ENCODE measurements at regions not wholly inside any gene's neighbourhood (a gene's known extent, or its start where the extent isn't known, plus 50 kb on each side); places are given as distances from the start of the nearest gene placed in this dataset.

DNA sequence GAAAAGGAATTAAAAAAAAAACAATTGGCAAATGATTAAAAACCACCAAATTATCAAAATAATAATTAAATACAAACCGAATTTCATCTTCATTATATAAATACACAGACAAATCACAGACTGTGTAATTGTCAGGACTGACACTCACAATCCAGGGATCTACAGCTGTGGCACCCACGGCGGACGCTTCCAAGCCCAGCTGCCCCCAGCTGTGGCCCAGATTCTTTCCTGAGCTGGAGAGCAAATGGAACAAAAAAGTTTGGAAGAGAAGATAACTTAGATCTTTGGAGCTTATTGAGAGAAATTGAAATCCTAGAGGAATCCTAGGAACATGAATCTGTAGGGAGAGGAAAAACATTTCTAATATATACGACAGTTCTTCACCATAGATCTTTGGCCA, 316.1 kb downstream of the OTUD1 start:
- TF ChIP-seq, protein P1, sequence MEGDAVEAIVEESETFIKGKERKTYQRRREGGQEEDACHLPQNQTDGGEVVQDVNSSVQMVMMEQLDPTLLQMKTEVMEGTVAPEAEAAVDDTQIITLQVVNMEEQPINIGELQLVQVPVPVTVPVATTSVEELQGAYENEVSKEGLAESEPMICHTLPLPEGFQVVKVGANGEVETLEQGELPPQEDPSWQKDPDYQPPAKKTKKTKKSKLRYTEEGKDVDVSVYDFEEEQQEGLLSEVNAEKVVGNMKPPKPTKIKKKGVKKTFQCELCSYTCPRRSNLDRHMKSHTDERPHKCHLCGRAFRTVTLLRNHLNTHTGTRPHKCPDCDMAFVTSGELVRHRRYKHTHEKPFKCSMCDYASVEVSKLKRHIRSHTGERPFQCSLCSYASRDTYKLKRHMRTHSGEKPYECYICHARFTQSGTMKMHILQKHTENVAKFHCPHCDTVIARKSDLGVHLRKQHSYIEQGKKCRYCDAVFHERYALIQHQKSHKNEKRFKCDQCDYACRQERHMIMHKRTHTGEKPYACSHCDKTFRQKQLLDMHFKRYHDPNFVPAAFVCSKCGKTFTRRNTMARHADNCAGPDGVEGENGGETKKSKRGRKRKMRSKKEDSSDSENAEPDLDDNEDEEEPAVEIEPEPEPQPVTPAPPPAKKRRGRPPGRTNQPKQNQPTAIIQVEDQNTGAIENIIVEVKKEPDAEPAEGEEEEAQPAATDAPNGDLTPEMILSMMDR (conservative IDR thresholded peaks at IDR 0.05; ENCODE audit: low read length), result no peak
- no peak for TF ChIP-seq EZH2phosphoT487 (IDR thresholded peaks at IDR 0.05; ENCODE audit: borderline replicate concordance, low read depth, low read length)

Measured in OCI-LY7 (cell line).